ENCODE measurements at regions not wholly inside any gene's neighbourhood (a gene's known extent, or its start where the extent isn't known, plus 50 kb on each side); places are given as distances from the start of the nearest gene placed in this dataset.

DNA sequence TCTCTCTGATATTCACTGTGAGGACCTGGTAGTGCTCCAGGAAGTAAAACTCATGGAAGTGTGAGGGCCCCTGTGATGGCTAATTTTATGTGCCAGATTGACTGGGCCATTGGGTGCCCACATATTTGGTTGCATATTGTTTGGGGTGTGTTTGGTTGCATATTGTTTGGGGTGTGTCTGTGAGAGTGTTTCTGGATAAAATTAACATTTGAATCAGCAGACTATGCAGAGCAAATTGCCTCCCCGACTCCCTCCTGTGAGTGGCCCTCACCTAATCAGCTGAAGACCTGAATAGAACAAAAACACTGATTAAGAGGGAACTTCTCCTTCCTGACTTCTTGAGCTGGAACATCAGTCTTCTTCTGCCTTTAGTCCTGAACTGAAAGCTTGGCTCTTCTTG is 173.3 kb upstream of the LINC00305 start:
- Histone ChIP-seq H3K4me1 (no peaks in the 10 kb centered on the region), H3K4me3 (no peak overlapping the region), H3K9me3 (no peaks in the 10 kb centered on the region), H3K27ac (no peak overlapping the region), H3K27me3 (no peaks in the 10 kb centered on the region), H3K36me3 (no peaks in the 10 kb centered on the region)
- TF ChIP-seq, protein P1, sequence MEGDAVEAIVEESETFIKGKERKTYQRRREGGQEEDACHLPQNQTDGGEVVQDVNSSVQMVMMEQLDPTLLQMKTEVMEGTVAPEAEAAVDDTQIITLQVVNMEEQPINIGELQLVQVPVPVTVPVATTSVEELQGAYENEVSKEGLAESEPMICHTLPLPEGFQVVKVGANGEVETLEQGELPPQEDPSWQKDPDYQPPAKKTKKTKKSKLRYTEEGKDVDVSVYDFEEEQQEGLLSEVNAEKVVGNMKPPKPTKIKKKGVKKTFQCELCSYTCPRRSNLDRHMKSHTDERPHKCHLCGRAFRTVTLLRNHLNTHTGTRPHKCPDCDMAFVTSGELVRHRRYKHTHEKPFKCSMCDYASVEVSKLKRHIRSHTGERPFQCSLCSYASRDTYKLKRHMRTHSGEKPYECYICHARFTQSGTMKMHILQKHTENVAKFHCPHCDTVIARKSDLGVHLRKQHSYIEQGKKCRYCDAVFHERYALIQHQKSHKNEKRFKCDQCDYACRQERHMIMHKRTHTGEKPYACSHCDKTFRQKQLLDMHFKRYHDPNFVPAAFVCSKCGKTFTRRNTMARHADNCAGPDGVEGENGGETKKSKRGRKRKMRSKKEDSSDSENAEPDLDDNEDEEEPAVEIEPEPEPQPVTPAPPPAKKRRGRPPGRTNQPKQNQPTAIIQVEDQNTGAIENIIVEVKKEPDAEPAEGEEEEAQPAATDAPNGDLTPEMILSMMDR (IDR thresholded peaks at IDR 0.05), result no peak
- intact Hi-C loops (cut with DNase I), result no loop called here
- no peak for DNase-seq (ENCODE audit: low spot score in 2 of 2)

DNA sequence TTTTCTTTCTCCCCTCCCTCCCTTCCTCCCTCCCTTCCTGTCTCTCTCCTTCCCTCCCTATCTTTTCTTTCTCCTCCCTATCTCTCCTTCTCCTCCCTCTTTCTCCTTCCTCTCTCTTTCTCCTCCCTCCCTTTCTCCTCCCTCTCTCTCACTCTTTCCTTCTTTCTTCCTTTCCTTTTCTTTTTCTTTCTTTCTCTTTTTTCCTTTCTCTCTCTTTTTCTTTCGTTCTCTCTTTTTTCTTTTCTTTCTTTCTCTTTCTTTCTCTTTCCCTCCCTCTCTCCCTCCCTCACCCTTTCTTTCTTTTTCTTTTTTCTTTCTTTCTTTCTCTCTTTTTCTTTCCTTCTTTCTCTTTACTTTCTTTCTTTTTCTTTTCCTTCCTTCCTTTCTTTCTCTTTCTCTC is 169.7 kb upstream of the LINC00305 start:
- intact Hi-C loops (cut with DNase I), result no loop called here
- no peak for DNase-seq (ENCODE audit: low spot score in 2 of 2)
- Histone ChIP-seq H3K9me3 (no peaks in the 10 kb centered on the region), H3K4me3 (no peak overlapping the region), H3K27ac (no peak overlapping the region), H3K27me3 (no peaks in the 10 kb centered on the region), H3K4me1 (no peaks in the 10 kb centered on the region), H3K36me3 (no peaks in the 10 kb centered on the region)
- TF ChIP-seq, protein P1 (IDR thresholded peaks at IDR 0.05), result no peak

DNA sequence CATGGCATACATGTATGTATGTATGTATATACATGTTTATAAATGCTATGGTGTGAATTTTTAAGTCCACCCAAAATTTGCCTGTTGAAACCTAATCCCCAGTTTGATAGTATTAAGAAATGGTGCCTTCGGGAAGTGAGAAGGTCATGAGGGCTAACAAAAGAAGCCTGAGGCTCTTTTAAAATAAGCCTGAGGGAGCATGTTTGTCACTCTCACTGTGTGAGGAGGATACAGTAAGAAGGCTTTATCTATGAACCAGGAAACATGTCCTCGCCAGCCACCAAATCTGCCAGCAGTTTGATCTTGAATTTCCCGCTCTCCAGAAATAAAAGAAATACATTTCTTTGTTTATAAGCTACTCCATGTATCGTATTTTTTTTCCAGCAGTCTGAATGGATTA is 163.0 kb upstream of the LINC00305 start:
- no peaks in the 10 kb centered on the region for H3K4me1 ChIP-seq
- intact Hi-C loops (cut with DNase I), result no loop called here
- TF ChIP-seq, protein P1 (IDR thresholded peaks at IDR 0.05), result no peak

DNA sequence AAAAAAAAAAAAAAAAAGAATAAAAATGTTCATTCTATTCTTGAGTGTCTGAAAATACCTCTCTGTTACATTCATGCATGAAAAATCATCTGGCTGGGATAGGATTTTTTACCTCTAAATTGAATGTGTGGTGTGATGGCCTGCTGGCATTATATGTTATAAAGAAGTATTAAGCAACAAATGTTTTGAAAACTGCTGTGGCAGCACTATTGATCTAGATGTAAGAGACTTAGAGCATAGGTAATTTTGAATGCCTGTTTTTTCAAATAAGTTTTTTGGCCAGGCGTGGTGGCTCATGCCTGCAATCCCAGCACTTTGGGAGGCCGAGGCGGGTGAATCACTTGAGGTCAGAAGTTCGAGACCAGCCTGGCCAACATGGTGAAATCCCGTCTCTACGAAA is 147.0 kb upstream of the LINC00305 start:
- Histone ChIP-seq H3K9me3 (no peaks in the 10 kb centered on the region), H3K27me3 (no peaks in the 10 kb centered on the region), H3K36me3 (no peaks in the 10 kb centered on the region), H3K27ac (no peak overlapping the region), H3K4me3 (no peak overlapping the region), H3K4me1 (no peaks in the 10 kb centered on the region)
- intact Hi-C loops (cut with DNase I), result no loop called here
- DNase-seq (ENCODE audit: low spot score in 2 of 2), result no peak
- TF ChIP-seq, protein P1 (IDR thresholded peaks at IDR 0.05), result no peak

More for the DNA sequence above, 163.0 kb upstream of the LINC00305 start:
- H3K36me3 ChIP-seq, result no peaks in the 10 kb centered on the region
- H3K27ac ChIP-seq, result no peak overlapping the region
- no peaks in the 10 kb centered on the region for H3K27me3 ChIP-seq
- H3K9me3 ChIP-seq, result no peaks in the 10 kb centered on the region
- no peak overlapping the region for H3K4me3 ChIP-seq
- DNase-seq (ENCODE audit: low spot score in 2 of 2), result no peak

DNA sequence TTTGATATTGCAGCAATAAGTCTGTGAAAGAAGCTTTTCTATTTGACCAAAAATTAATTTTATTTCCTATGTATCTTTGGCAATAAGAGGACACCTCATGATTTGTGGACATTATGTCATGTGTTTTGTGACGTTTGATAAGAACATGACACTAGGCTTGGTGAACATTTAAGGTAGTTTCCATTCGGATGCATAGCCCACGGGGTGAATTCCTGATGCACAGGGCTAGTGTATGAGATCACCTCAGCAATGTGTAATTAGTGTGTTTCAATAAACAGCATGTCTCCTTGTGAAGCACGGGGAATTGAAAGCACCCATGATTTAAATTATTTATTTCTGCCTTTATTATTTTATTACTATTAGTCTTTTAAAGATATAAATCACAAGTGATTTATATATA is 146.1 kb upstream of the LINC00305 start:
- H3K4me1 ChIP-seq, result no peaks in the 10 kb centered on the region
- TF ChIP-seq, protein P1 (IDR thresholded peaks at IDR 0.05), result no peak
- no peaks in the 10 kb centered on the region for H3K27me3 ChIP-seq
- H3K9me3 ChIP-seq, result no peaks in the 10 kb centered on the region
- no peak overlapping the region for H3K27ac ChIP-seq
- intact Hi-C loops (cut with DNase I), result no loop called here
- no peak overlapping the region for H3K4me3 ChIP-seq
- DNase-seq (ENCODE audit: low spot score in 2 of 2), result no peak
- no peaks in the 10 kb centered on the region for H3K36me3 ChIP-seq

DNA sequence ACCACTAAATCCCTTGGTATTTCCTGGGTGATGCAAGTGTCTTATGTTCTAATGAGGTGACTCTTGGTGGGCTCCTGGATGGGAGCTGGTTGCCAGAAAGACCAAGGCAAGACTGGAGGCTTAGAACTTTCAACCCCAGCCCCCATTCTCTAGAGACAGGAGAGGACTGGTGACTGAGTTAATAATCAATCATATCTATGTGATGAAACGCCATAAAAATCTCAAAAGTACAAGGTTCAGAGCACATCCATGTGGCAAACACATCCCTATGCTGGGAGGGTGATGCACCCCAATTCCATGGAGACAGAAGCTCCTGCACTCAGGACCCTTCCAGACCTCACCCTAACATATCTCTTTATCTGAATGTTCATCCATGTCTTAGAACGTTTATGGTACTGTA is 139.5 kb upstream of the LINC00305 start:
- intact Hi-C loops (cut with DNase I), result no loop called here
- H3K9me3 ChIP-seq, result no peaks in the 10 kb centered on the region
- DNase-seq (ENCODE audit: low spot score in 2 of 2), result no peak
- no peaks in the 10 kb centered on the region for H3K4me1 ChIP-seq
- H3K27ac ChIP-seq, result no peak overlapping the region
- TF ChIP-seq, protein P1 (IDR thresholded peaks at IDR 0.05), result no peak
- no peaks in the 10 kb centered on the region for H3K36me3 ChIP-seq
- no peak overlapping the region for H3K4me3 ChIP-seq
- no peaks in the 10 kb centered on the region for H3K27me3 ChIP-seq
